Small intestine (tissue), 7 donors: ENCODE measurements at regions not wholly inside any gene's neighbourhood (a gene's known extent, or its start where the extent isn't known, plus 50 kb on each side); places are given as distances from the start of the nearest gene placed in this dataset.
"Not testable (repeated sequence)": the region's sequence is repeated elsewhere in the genome, so short reads cannot be mapped to it uniquely, and the experiment has no call there.

Source experiments
- DNase-seq, 2 donors: peaks; one replicate each; pipeline versions ENCODE4 v3.0.0 to v3.0.0-alpha.2; 2013
- FAIRE-seq: peaks from 2 replicates; lab custom pipeline; 2012; peaks lifted over from hg19 to GRCh38; lab: Jason Lieb, UNC
- H3K27ac ChIP-seq, 3 donors: one replicate each; pipeline ENCODE4 v1.5.1; 2013; ENCODE audit warnings: low read length in 2 of 3, mild to moderate bottlenecking in 2 of 3, control low read depth in 1 of 3, inconsistent platforms in 1 of 3, low read depth in 1 of 3, moderate library complexity in 1 of 3
- H3K27me3 ChIP-seq, 3 donors: one replicate each; pipeline ENCODE4 v1.6.1; 2013; ENCODE audit warnings: low read length in 3 of 3, inconsistent platforms in 1 of 3; ENCODE audit not compliant: control insufficient read depth in 3 of 3, insufficient read depth in 3 of 3
- H3K36me3 ChIP-seq, 3 donors: one replicate each; pipeline ENCODE4 v1.6.1; 2013; ENCODE audit warnings: low read length in 3 of 3, inconsistent platforms in 1 of 3, low read depth in 1 of 3, mild to moderate bottlenecking in 1 of 3, moderate library complexity in 1 of 3; ENCODE audit not compliant: control insufficient read depth in 3 of 3, insufficient read depth in 2 of 3
- H3K4me1 ChIP-seq, 3 donors: one replicate each; pipeline ENCODE4 v1.6.1; 2013; ENCODE audit warnings: low read length in 2 of 3, inconsistent platforms in 1 of 3, low read depth in 1 of 3, mild to moderate bottlenecking in 1 of 3, moderate library complexity in 1 of 3; ENCODE audit not compliant: control insufficient read depth in 3 of 3, insufficient read depth in 2 of 3
- H3K4me3 ChIP-seq, 3 donors: one replicate each; pipeline ENCODE4 v1.5.1; 2013; ENCODE audit warnings: low read length in 3 of 3, control low read depth in 1 of 3, inconsistent platforms in 1 of 3, low read depth in 1 of 3, mild to moderate bottlenecking in 1 of 3, moderate library complexity in 1 of 3
- H3K9me3 ChIP-seq, 2 donors: one replicate each; pipeline ENCODE4 v1.6.1; 2013; ENCODE audit warnings: low read depth in 1 of 2, low read length in 1 of 2; ENCODE audit not compliant: control insufficient read depth in 2 of 2, insufficient read depth in 1 of 2
- WGBS, 3 donors: extraction: QIAGEN DNeasy Blood & Tissue Kit; methylation state at CpG; one replicate each; pipeline ENCODE4 v1.1.7; 2013; 5-methylcytosine and 5-hydroxymethylcytosine counted together
- donor health status: healthy with polysubstance abuse.
- donor health status: control.
- donor health status: control.
- donor health status: Bipolar disorder and iron deficiency.
- donor health status: healthy.

DNA sequence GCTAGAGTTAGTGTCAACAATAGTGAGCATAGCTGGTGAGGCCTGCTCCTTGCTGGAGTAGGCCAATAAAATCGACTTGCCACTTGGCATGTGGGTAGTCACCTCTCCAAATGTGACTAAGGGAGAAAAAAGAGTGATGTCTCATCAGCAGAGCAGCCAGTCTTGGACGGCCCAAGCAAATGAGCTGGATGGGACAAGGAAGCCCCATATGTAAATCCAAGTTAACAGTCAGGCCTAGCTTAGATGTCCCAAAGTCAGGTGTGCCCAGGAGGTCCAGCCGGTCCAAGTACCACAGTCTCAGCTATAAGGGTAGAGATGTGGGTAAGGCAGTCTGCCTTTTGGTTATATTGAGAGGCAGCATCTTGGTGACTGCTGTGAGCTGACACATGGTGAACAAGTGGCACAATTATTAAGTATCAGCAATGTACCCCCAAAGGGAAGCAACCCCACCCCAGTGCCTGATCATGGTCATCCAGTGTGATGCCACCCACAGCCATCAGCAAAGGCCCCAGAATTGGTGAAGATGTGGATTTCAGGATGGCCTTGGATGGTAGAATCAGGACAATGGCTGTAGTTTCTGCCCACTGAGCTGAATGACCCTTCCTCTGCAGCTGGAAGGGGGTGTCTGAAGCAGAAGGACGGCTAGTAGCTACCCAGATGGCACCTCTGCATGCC lies 83.4 kb downstream of the TNFRSF13B start:
- DNase-seq (no peak), FAIRE-seq (no peak)
- WGBS, 3 donors, result 62 to 79% (median 75%) methylated on average over 4 of the region's 4 CpGs
- Histone ChIP-seq H3K4me3 (no peak overlapping the region), H3K36me3 (no peaks in the 10 kb centered on the region), H3K27me3 (no peaks in the 10 kb centered on the region), H3K9me3 (no peaks in the 10 kb centered on the region), H3K27ac (no peak overlapping the region), H3K4me1 (no peaks in the 10 kb centered on the region)

DNA sequence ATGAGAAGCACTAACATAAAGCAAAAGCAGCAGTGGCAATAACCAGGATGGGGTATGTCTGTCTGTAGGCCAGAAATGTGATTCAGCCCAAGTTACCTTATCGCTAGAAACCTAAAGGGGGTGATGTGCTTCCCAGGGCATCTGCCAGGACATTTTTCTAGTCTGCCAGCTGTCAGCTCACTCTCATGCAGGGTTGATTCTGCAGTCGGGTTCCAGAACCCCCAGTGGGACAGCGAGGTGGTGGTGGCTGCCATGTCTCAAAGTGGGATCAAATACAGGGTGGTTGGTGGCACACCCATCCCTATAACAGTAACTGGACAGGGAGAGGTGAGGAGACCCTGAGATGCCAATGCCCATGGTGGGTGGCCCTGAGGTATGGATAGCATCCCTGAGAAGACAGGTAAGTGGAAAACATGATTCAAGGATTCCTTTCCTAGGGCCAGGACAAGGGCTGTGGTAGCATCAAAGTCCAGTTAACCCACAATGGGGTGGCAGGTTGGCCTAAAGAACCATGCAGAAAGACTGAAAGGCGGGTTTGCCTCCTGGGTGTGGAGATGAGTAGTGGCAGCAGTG lies 84.3 kb downstream of the TNFRSF13B start:
- no peaks in the 10 kb centered on the region for H3K36me3 ChIP-seq
- no peaks in the 10 kb centered on the region for H3K4me1 ChIP-seq
- H3K4me3 ChIP-seq, result no peak overlapping the region
- DNase-seq, result no peak
- no peak overlapping the region for H3K27ac ChIP-seq
- WGBS, 3 donors, result 91 to 94% (median 92%) methylated on average over 4 of the region's 4 CpGs
- no peaks in the 10 kb centered on the region for H3K9me3 ChIP-seq
- no peak for FAIRE-seq
- no peaks in the 10 kb centered on the region for H3K27me3 ChIP-seq

DNA sequence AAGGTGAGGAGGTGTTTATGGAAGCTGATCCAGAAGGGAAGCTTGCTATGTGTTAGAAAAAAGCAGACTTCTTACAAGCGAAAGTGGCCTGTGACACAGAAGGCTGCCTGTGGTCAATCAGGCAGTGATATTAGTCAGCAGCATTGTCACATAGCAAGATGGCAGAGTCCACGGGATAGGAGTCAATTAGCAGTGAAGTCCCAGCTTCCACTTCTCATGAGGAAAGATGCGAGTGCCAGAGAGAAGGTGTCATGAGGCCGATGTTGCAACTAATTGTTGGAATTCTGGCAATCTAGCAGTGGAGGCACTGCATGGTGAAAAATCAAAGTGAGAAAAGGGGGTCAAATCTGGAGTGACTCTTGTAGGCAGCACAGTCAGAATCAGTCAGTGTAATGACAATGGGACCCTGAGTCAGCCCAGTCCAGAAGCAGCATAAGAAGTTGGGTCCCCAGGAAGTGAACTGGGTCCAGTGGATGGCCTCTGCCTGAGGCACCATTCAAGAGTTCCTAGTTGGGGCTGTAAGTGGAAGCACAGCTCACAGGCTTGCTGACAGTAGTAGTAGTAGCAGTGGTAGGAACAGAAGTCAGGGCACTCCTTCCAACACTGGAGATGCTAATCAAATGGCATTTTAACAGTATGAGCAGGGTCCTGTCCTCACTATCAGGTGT lies 85.1 kb downstream of the TNFRSF13B start:
- 58 to 73% (median 58%) methylated on average over 4 of the region's 4 CpGs for WGBS, 3 donors
- DNase-seq (no peak), FAIRE-seq (no peak)
- no peaks in the 10 kb centered on the region for H3K4me1 ChIP-seq
- H3K27ac ChIP-seq, result no peak overlapping the region
- H3K27me3 ChIP-seq, result no peaks in the 10 kb centered on the region
- H3K9me3 ChIP-seq, result no peaks in the 10 kb centered on the region
- no peaks in the 10 kb centered on the region for H3K36me3 ChIP-seq
- H3K4me3 ChIP-seq, result no peak overlapping the region

DNA sequence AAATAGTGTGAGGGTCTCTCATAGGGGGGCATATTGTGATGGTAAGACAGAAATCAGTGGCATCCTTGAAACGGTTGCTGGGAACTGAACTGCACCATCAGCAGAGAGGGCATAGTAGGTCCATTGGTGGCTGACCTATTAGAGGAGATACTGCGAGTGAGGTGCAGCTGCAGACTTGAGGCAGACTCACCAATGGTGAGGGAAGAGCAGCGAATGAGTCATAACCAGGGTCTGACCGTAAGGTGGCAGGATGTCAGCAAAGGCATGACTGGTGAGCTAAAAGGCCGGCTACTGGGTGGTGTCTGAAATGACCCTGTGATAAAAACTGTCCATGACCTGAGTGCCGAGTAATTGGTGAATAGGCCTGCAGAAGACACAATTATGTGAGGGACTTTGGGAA lies 86.7 kb downstream of the TNFRSF13B start:
- not testable (repeated sequence) for FAIRE-seq, H3K4me3 ChIP-seq
- 75 to 91% (median 90%) methylated on average over 3 to 5 of the region's 6 CpGs for WGBS, 3 donors

DNA sequence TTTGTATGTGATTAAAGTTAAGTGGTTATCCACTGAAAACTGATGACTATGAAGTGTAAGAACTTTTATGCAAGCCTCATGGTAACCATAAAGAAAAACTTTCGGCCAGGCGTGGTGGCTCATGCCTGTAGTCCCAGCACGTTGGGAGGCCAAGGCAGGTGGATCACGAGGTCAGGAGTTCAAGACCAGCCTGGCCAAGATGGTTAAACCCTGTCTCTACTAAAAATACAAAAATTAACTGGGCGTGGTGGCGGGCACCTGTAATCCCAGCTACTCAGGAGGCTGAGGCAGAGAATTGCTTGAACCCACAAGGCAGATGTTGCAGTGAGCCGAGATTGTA lies 89.0 kb downstream of the TNFRSF13B start:
- H3K27ac ChIP-seq, H3K4me3 ChIP-seq, H3K36me3 ChIP-seq, DNase-seq, H3K4me1 ChIP-seq, FAIRE-seq, H3K27me3 ChIP-seq, H3K9me3 ChIP-seq: not testable (repeated sequence)
- WGBS, 3 donors, result 78 to 92% (median 92%) methylated on average over 7 of the region's 7 CpGs

More for the DNA sequence above, 86.7 kb downstream of the TNFRSF13B start:
- H3K27ac ChIP-seq, H3K9me3 ChIP-seq, H3K36me3 ChIP-seq, H3K27me3 ChIP-seq, H3K4me1 ChIP-seq, DNase-seq: not testable (repeated sequence)

DNA sequence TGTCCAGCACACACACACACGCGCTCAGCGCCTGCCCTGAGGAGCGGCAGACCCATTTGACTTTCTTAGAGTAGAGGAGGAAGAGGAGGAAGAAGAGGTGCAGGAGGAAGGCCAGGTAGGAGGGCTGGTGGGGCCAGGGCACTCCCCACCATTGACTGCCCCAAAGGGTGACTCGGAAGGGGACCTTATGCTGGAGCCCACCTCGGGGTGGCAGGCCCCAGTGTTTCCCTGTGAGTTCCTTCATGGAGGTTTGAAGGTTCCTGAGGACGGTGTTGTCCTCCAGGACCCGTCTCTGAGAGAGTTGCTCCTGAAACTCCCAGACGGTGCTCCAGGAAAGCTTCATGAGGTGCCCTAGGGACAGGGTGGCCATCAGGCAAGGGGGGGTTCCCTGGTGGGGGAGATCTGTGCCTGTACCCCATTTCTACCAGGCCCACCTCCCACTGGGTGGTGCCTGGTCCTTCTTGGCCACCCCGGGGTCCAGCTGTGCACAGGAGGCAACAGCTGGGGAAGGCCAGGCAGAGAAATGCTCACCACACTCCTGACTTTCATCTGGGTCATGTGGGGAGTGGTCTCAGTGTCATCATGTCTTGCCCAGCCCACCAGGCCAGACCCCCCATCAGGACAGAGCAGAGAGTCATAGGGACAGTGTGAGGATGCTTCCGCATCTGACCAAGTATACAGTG lies 89.5 kb downstream of the TNFRSF13B start:
- Histone ChIP-seq H3K9me3 (peaks cover 0 to 8% of the 10 kb centered on the region in 2 donors), H3K4me1 (no peaks in the 10 kb centered on the region), H3K36me3 (no peaks in the 10 kb centered on the region), H3K4me3 (no peak overlapping the region), H3K27me3 (no peaks in the 10 kb centered on the region), H3K27ac (no peak overlapping the region)
- FAIRE-seq, result no peak
- DNase-seq, result no peak
- 79 to 91% (median 87%) methylated on average over 11 of the region's 11 CpGs for WGBS, 3 donors

DNA sequence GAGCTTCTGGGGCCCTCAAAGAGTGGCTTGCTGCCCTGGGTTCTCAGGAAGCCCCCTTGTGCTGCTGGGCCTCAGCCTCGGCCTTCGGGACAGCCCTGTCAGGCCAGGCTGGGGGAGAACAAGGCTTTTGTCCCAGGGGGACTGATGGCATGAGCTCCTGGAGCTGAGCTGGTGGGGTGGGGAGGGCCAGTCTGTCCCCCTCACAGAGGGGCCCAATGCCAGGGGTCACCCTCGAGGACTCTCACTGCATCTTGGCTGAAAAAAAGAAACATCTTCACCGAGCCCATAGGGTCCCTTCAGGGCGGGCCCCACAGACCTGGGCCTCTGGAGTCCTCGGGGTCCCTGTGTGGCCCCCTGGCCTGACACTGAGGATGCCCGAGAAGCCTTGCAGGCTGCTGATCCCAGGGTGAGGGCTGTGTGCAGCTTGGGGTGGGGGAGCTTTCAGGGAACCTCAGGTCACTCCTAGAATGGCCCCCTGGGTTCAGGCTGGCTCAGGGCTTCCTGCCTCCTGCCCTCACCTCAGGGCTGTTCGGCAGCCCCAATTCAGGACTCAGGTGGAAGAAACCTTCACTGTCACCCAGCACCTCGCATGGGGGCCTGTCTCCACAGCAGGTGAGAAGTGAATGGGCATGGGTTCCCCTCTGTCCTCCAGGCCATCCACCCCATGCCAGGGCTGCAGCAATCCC lies 90.5 kb downstream of the TNFRSF13B start:
- peaks cover 0 to 15% of the 10 kb centered on the region in 2 donors for H3K9me3 ChIP-seq
- no peak overlapping the region for H3K4me3 ChIP-seq
- no peaks in the 10 kb centered on the region for H3K4me1 ChIP-seq
- DNase-seq (no peak), FAIRE-seq (no peak)
- WGBS, 3 donors, result 91 to 92% (median 91%) methylated on average over 9 of the region's 9 CpGs
- H3K27ac ChIP-seq, result no peak overlapping the region
- H3K36me3 ChIP-seq, result no peaks in the 10 kb centered on the region
- H3K27me3 ChIP-seq, result no peaks in the 10 kb centered on the region

DNA sequence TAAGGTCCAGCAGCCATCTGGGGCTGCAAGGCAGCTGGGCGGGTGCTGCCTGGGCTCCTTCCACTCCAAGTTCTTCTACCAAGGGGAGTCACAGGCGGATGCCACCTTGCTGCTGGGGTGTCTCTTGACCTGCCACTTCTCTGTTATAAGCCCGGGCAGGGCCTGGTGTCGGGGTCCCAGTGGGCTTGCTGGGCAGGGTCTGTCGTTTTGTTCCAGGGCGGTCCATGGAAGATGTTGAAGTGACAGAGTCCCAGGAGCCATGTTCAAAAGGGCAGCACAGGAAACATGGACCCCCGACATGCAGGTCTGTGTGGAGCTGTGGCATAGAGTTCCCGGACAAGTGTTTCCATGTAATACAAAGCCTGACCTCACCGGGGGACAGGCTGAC lies 91.1 kb downstream of the TNFRSF13B start:
- H3K4me3 ChIP-seq, result no peak overlapping the region
- H3K27me3 ChIP-seq, result no peaks in the 10 kb centered on the region
- H3K36me3 ChIP-seq, result no peaks in the 10 kb centered on the region
- peaks cover 0 to 15% of the 10 kb centered on the region in 2 donors for H3K9me3 ChIP-seq
- WGBS, 3 donors, result 90 to 92% (median 90%) methylated on average over 9 of the region's 9 CpGs
- no peaks in the 10 kb centered on the region for H3K4me1 ChIP-seq
- DNase-seq, result no peak
- FAIRE-seq, result no peak
- H3K27ac ChIP-seq, result no peak overlapping the region
